SW480 (cell line): ENCODE measurements at regions not wholly inside any gene's neighbourhood (a gene's known extent, or its start where the extent isn't known, plus 50 kb on each side); places are given as distances from the start of the nearest gene placed in this dataset.
A peak's percentile ranks its signal among the peaks of the same experiment; 100 is the strongest.
"Not testable (repeated sequence)": the region's sequence is repeated elsewhere in the genome, so short reads cannot be mapped to it uniquely, and the experiment has no call there.

Experiments used
- DNase-seq: peaks from one replicate; pipeline ENCODE4 v3.0.0-alpha.2; 2016; ENCODE audit warnings: low spot score

DNA sequence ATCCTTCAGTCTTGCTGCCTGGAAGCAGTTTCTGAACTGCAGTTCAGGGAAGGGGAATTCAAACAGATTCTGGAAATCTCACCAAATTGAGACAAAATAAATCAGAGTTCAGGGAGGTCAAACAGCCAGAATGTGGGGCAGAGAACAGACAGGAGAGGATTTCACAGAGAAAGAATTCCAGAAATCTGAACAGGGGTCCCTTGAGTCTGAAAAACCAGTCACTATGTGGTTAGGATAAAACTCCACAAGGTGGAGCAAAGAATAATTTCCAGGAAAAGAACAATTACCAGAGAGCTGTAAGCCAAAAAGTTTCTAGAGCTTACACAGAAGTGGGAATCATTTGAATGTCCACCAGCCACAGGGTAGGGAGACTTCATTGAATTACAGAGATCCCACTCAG lies 84.7 kb downstream of the URB2 start:
- no peak for DNase-seq

DNA sequence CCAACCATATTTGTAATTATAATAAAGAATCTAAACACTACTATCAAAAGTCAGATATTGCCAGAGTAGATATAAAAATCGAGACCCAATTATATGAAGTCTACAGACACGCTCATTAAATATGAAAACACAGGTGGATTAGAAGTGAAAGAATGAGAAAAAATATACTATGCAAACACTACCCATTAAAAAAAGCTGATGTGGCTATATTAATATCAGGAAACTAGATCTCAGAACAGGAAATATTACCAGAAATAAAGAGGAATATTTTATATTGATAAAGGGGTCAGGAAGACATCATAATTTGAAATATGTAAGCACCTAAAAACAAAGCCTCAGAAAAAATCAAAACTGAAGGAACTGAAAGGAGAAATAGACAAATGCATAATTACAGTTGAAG lies 88.3 kb downstream of the URB2 start:
- DNase-seq, result no peak

DNA sequence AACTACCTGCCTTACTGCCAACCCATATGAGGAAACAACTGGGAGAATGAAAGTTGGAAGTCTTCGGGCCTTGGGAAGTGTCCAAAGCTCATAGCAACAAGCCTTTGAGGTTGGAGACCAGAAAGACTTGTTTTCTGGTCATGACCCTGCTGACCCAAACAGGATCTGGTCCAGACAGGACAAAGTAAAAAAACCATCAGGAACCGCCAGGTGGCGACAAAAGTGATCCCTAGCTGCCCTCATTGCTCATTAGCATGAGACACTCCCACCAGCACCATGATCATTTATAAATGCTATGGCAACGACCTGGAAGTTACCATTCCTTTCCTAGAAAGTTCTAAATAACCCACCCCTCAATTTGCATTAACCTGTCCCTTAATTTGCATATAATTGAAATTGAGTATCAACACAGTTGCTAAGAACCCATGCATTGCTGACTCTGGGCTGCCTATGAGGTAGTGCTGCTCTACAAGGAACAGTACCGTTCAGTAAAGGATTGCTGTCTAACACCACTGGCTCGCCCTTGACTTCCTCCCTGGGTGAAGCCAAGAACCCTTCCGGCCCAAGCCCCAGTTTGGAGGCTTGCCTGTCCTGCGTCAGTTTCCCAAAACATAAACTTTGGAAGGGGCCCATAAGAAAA lies 89.0 kb downstream of the URB2 start:
- peak; percentile 25 for DNase-seq

DNA sequence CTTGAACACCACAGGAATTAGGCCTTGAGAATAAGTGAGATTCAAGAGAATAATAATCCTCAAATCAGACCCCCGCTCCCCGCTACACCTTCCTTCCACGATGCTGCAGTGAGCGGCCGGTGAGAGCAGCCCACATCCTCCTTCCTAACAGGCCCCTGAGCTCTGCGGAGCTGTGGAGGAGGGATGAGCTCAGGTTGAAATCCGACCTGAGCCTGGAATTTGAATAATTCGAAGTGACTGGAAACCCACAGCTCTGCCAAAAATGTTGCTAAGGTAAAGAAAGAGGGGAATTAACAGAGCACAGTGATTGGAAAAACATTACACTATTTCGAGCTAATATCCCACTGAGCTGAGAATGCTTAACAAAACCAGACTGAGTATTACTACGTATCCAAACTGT lies 90.0 kb downstream of the URB2 start:
- DNase-seq, result no peak

DNA sequence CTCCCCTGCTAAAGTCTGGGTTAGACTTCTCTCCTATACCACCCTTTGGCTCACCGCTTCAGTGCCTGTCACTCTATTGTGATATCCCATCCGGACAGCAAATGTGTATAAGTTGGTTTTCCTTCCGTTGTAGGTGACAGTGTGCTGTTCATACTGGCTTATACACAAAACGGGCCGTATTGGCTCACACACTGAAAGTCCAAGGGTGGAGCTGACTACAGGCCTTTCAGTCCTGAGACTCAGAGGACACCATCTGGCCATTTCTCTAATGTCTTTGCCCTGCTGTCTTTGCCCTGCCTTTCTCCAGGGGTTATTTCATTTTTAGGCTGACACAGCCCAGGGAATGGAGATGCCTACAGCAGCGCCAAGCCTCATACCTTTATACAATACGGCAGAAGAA lies 90.7 kb downstream of the URB2 start:
- no peak for DNase-seq

DNA sequence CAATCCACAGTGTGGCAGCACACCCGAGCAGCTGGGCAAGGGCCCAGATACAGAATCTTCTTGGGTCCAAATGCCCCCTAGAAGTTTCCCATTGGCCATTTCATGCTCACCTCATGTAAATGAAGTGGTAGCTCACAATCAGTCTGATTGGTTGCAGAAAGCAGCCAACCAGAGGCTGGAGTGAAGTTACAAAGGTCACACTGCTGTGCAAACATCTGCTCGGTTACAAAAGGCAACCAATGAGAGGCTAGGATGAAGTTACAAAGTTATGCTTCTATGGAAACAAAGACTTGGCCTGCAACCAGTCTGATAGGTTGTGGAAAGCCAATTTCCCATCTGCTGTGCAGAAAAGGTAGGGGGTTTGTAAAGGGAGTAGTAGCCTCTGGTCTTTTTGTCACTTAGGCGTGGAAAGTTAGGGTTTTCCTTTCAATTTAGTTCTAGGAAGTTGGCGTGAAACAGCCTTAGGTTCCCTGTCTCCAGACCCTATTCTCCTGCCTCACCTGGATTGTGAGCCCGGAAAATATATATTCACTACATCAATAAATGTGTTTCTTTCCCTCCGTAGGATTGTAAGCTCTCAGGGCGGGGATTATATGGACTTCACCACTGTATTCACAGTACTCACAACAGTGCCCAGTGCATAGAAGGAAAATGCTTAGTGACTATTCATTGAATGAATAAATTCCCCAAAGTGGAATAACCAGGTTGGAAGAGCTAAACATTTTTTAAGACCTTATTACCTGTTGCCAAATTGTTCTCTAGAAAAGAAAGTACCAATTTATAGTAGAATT lies 91.9 kb downstream of the URB2 start:
- peak; percentile 11 for DNase-seq

DNA sequence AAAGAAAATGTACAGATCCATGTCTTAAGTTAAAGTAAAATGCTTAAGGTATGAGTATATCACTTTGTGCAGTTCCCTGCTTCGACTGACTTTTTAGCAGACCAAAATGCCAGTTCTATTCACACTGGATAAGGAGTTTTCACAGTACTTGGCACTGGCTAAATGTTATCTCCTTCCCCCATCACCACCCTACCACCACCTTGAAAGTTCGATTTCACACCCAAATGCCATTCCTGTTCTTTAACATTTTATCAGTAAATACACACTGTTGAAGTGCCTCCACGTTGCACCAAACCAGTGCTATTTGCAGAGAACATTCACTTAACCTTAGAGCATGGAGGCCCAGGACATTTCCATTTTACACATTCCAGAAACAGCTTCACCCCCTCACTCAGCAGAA lies 100.0 kb downstream of the URB2 start:
- no peak for DNase-seq

DNA sequence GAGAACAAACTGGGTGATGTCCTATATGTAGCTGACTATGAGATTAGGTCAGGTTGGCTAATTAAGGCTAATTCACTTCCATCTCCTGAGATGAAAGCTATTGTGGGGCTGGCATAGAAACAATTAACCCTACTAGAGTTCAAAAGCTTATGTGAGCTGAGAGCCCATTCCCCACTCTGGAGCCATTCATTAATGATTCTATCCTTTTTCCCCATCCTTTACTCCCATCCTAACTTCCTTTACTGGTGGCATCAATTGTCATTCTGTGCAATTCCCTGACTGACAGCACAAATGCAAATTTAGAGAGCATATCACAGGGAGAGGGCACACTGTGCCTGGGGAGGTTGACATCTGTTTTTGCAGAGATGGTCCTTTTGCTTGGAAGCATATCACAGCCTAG lies 103.9 kb downstream of the URB2 start:
- DNase-seq, result no peak

DNA sequence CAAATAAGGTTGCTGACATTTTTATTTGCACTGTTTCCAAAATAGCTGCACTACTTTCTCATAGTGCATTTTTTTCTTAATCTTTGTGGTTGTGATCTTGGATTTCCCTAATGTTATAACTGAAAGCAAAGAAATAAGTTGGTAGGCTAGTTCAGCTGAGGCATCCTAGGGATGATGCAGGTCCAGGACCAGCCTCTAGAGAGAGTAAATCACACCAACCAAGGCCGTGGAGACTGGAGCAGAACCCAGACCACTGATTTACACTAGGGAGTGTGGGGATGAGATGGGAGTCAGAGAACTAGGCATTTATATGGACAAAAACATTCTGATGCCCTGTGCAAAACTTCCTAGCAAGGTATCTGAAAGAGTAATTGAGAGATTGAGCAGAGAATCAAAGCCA lies 104.5 kb downstream of the URB2 start:
- no peak for DNase-seq

DNA sequence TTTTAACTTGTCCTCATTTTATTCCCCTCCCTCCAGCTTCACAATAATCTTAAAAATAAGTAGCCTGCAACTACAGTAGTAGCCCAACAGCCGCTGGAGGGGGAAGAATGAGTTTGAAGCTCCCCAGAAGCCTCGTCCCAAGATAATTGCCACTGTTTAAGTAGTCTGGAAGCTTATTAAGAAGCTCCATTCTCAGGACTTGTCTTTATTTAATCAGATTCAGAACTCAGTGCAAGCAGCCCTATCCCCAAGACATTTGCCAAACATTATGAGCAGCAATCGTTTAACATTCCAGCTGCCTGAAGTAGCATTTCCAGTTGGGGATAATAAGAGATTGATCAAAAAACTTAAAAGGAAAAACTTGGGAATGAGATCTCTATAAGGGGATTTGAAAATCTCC lies 106.0 kb downstream of the URB2 start:
- no peak for DNase-seq

DNA sequence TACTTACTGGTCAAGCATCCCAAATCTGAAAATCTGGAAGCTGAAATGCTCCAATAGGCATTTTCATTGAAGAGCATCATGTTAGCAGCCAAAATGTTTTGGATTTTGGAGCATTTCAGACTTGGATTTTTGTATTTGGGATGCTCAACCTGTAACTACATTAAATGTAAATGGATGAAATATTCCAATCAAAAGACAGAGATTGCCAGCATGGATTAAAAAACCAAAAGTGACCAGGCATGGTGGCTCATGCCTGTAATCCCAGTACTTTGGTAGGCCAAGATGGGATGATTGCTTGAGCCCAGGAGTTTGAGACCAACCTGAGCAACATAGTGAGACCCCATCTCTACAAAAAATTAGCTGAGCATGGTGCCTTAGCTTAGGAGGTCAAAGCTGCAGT lies 110.3 kb downstream of the URB2 start:
- no peak for DNase-seq

DNA sequence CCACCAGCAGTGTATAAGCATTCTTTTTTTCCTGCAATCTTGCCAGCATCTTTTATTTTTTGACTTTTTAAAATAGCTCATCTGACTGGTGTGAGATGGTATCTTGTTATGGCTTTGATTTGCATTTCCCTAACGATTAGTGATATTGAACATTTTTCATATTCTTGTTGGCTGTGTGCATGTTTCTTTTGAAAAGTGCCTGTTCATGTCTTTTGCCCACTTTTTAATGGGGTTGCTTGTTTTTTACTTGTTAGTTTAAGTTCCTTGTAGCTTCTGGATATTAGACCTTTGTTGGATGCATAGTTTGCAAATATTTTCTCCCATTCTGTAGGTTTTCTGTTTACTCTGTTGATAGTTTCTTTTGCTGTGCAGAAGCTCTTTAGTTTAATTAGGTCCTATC lies 116.6 kb downstream of the URB2 start:
- DNase-seq, result not testable (repeated sequence)

DNA sequence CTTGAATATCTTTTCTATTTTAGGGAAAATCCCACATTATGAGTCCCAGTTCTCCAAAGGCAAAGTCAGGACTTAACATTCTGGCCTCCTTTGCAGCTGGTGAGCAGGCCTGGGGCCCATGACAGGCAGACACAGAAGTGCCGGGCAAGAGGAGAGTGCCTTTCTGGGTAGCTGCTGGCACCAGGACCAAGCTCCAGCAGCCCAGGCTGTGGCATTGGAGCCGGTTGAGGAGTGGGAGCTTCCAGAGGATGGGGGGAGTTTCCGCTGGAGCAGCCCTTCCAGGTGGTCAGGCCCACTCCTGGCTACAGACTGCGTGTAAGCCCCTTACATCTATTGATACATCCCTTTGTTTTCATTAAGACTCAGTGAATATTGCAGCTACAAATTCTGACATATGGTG lies 123.9 kb downstream of the URB2 start:
- DNase-seq, result no peak

DNA sequence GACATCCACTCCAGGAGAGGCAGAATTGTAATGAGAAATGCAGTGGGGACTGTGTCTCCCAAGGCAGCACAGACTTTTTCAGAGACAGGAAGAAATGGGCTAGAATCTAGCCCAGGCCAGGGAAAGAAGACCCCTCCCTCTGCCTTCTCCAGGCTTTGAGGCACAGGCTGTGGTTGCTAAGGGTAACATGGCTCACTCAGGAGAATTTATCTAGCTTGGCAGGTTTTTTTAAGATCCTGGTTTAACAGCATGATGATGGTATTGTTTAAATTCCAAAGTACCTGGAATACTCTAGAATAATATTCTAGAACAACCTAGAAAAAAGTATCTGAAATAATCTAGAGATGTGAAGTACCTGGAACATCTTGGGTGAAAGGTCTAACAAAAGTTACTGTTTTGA lies 125.6 kb downstream of the URB2 start:
- DNase-seq, result no peak

DNA sequence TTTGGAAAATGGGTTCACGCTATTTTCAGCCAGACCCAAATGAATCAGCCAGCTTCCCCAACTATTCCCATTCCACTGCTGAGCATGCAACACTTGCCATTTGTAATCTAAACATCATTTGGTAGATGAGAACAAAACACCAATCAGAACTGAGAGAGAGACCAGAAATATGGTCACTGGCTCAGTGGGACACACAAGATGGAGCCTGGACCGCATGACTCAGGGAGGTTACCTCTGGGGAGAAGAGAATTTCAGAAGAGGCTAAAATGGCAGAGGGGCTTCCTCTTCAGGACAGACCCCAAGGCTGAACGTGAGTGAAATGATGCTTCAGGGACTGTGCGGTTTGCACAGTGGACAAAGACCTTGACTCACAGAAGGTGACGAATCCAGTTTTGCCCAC lies 126.6 kb downstream of the URB2 start:
- DNase-seq, result no peak

DNA sequence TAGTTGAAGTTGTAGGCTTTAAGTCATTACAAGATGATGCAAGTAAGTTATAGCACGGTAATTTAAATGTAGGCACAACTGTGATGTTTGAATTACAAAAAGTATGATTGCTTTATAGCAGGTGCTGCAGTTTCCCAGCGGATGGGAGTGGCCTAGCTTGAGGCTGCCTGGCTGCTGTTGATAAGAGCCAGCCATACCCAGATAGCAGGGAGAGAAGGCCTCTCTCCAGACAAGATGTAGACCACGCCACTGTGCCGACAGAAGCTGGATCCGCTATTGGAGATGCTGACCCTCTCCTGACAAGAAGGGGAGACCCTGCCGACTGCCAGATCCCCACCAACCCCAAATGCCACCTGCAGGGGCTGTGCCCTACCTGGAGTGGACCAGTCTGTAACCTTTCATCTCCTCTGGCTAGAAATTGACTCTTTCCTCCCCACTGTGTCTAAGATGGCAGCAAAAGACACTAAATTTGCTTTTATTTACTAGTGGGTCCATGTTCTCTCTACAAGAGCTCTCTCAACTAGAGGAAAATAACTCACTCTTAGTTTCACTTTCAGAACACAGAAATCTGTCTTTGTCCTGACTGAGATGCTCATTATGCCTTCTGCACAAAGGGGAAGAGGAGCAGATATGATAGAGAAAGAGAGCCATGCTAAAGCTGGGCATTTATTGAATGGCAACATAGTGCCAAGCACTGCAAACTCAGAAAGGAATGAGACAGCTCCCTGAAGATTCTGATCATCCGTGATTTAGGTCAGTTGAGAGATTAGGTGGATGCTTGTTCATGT lies 127.9 kb downstream of the URB2 start:
- no peak for DNase-seq

DNA sequence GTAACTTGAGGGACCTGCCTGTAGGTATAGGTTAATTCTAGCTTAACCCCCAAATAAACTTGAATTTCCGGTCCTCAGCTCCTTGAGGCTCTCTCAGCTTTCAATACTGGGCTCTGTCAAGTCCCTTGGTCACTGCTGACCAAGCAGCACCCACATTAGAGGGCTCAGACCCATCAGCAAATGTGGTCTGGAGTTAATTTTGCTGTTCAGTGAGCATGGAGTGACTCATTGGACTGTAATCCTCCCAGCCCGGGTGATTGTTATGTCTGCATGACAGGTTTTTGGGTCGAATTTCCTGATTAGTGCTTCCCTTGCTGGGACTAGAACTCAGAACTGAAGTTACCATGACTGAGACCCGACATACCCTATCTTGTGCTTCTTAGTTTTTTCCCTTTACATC lies 130.6 kb downstream of the URB2 start:
- DNase-seq, result peak; percentile 22

DNA sequence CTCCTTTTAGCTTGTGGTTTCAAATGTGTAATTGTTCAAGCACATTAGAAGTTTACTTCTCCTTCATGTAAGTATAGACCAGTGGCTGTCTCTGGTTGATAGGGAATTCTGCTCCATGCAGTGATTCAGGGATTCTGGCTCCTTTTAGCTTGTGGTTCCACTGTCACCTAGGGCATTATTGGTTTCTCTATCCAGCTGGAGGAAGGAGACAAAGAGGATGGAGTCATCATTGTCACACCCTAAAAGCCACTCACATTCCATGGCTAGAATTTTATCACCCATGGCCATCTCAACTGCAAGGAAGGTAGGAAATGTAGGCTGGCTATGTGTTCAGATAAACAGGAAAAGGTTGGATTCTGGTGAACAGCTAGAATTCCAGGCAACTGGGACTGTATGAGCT lies 131.2 kb downstream of the URB2 start:
- DNase-seq, result peak; percentile 18

DNA sequence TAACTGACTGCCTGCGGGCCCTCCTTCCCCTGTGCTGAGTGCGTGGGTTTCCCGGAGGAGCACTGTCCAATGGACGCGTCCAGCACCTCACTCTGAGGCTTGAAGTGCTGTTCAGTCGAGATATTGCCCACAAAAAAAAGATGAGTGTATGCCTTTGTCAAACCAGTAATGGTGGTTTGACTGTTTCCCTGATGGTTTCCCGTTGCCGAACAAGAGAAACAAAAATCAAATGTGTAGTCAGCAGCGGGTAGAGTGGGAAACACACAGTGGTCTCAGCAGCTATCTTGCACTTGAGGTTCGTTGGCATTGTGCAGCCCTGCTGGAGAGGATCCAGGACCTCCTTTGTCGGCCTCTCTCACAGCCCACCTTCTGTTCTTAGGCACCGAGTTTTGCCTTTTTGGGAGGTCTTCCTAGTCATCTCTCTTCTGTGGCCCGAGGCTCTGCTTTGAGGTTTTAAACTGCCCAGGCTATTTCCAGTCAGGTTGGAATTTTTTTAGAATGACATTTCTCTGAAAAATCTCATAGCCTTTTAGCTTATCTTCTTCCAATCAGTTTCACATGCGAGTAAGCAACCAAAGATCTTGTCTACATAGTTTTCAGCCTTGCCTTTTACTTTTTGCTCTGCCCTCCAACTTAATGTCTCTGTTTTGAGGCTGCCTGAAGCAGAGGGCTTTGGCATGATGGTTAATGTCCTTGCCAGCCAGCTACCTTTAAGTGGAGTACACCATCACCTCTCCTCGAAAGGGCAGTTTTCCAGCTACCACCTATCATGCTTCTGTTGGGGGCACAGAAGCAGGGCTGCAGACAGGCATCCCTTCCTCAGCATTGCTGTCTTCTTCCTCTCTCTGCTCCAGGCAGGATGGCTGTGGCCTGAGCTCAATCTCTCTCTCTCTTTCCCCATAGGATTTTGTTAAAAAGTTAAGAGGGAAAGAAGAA lies 132.3 kb downstream of the URB2 start:
- DNase-seq, result no peak

DNA sequence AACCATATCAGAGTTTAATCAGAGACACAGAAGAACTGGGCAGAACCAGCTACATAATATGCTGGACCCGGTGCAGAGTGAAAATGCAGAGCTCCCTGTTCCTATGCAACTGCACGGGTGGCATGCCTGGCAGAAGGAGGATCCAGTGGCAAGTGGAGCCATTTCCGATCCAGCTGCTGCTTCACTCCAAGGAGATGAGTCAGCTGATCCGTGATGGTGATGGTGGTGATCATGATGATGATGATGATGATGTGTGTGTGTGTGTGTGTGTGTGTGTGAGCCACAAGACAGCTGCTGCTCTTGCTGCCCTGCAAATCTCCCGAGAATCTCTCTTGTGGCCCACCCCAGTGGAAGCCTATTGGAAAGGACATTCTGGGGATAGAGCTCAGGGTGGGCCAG lies 133.0 kb downstream of the URB2 start:
- DNase-seq, result no peak

DNA sequence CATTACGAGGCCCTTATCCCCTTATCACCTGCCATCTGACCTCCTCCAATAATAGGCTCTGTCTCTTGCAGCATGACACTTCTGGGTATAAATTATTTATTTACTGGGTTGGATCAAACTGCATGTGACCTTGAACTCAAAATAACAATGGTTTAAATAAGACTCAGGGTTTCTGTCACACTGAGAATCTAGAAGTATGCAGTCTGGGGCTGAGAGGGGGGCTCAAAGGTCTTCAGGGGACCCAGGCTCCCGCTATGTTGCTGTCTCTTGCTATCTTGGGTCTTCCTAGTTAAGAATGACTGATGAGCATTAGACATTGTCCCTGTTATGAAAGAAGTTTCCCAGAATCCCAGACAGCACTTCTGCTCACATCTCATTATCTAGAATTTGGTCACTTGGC lies 133.5 kb downstream of the URB2 start:
- no peak for DNase-seq

DNA sequence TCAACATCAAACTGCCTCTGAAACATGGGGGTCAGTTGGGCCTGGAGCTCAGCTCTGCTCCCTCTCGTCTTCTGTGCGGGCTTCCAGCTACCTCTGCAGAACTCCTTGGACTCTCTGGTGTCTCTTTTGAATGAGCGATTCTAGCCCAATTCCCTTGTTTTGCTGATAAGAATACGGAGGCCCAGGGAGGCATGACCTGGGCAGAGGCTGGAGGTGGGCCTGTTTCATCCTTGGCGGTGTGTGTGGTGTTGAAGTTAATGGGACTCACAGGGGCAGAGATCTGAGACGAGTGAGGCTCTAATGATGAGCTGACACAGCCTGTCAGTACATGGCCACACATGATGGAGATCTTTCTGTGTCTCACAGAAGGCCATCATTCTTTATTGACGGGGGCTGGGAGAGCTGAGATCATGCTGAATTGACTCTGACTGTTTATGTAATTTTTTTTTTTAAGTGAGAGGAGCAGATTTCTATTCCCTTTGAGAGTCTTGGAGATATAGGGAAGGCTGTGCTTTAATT lies 134.5 kb downstream of the URB2 start:
- DNase-seq, result no peak
